ENCODE measurements at regions not wholly inside any gene's neighbourhood (a gene's known extent, or its start where the extent isn't known, plus 50 kb on each side); places are given as distances from the start of the nearest gene placed in this dataset.

- H3K9ac ChIP-seq (ENCODE audit: low read length), result no peak overlapping the region
These were observed 90.6 kb upstream of the EFEMP1 start for GRCh38 chr2:56014046-56014730.

GRCh38 chr2:56015711-56016115, 92.1 kb upstream of the EFEMP1 start:
- H2AFZ ChIP-seq (ENCODE audit: insufficient read depth, low read depth, low read length, poor library complexity, severe bottlenecking), result no peak overlapping the region
- H3K4me3 ChIP-seq (ENCODE audit: control extremely low read depth in 1 of 5, extremely low read depth in 1 of 5, insufficient read depth in 1 of 5, low read depth in 2 of 5, low read length in 4 of 5), result no peak overlapping the region
- ATAC-seq (ENCODE audit: low read depth) (no peak), DNase-seq (no peak)
- no peaks in the 10 kb centered on the region for H3K79me2 ChIP-seq (ENCODE audit: control insufficient read depth, insufficient read depth, low read length)
- no peak for TF ChIP-seq EZH2 (IDR thresholded peaks at IDR 0.05; ENCODE audit: borderline replicate concordance, insufficient read depth, low read depth, low read length, poor library complexity, severe bottlenecking)
- no peak for TF ChIP-seq CTCF (IDR thresholded peaks at IDR 0.05)
- H3K9me3 Mint-ChIP-seq (ENCODE audit: insufficient read depth), result no peaks in the 10 kb centered on the region
- H3K4me1 ChIP-seq (ENCODE audit: control insufficient read depth in 2 of 2, insufficient read depth in 2 of 2, low read length in 2 of 2), result no peaks in the 10 kb centered on the region
- no peaks in the 10 kb centered on the region for H3K36me3 ChIP-seq (replicated peaks in 1 of 2; ENCODE audit: control extremely low read depth in 1 of 2, control insufficient read depth in 1 of 2, extremely low read depth in 1 of 2, insufficient read depth in 2 of 2, low read length in 1 of 2)
- POLR2A ChIA-PET, result no interaction called here
- no peaks in the 10 kb centered on the region for H3K9me3 ChIP-seq (ENCODE audit: control extremely low read depth in 1 of 3, control insufficient read depth in 2 of 3, insufficient read depth in 1 of 3, low read length in 2 of 3)
- CTCF ChIA-PET, result no interaction called here
- H3K9ac ChIP-seq (ENCODE audit: low read length), result no peak overlapping the region
- H3K27me3 ChIP-seq (replicated peaks in 1 of 4; ENCODE audit: control extremely low read depth in 1 of 4, control insufficient read depth in 3 of 4, insufficient read depth in 4 of 4, low read length in 3 of 4), result no peaks in the 10 kb centered on the region
- no peak overlapping the region for H3K27ac Mint-ChIP-seq
- no peaks in the 10 kb centered on the region for H4K20me1 ChIP-seq (ENCODE audit: control insufficient read depth, insufficient read depth, low read length, poor library complexity, severe bottlenecking)
- H3K27me3 Mint-ChIP-seq, result peaks cover 7% of the 10 kb centered on the region
- H3K4me2 ChIP-seq (replicated peaks; ENCODE audit: low read depth, low read length, poor library complexity, severe bottlenecking), result no peak overlapping the region
- peaks cover 7% of the 10 kb centered on the region for H3K4me1 Mint-ChIP-seq
- H3K27ac ChIP-seq (ENCODE audit: low read length in 2 of 2), result no peak overlapping the region
- H3K4me3 Mint-ChIP-seq, result no peak overlapping the region
- 50% methylated on average over 2 of the region's 4 CpGs for WGBS (ENCODE audit: insufficient coverage)
- intact Hi-C loops (cut with micrococcal nuclease), result no loop called here

More at GRCh38 chr2:56014046-56014730, 90.6 kb upstream of the EFEMP1 start:
- no peaks in the 10 kb centered on the region for H4K20me1 ChIP-seq (ENCODE audit: control insufficient read depth, insufficient read depth, low read length, poor library complexity, severe bottlenecking)
- Mint-ChIP-seq H3K4me3 (no peak overlapping the region), H3K27ac (no peak overlapping the region), H3K4me1 (peaks cover 7% of the 10 kb centered on the region), H3K9me3 (ENCODE audit: insufficient read depth) (no peaks in the 10 kb centered on the region), H3K27me3 (peaks cover 7% of the 10 kb centered on the region)
- H3K36me3 ChIP-seq (replicated peaks in 1 of 2; ENCODE audit: control extremely low read depth in 1 of 2, control insufficient read depth in 1 of 2, extremely low read depth in 1 of 2, insufficient read depth in 2 of 2, low read length in 1 of 2), result no peaks in the 10 kb centered on the region
- no peak overlapping the region for H3K4me3 ChIP-seq (ENCODE audit: control extremely low read depth in 1 of 5, extremely low read depth in 1 of 5, insufficient read depth in 1 of 5, low read depth in 2 of 5, low read length in 4 of 5)
- no peak overlapping the region for H2AFZ ChIP-seq (ENCODE audit: insufficient read depth, low read depth, low read length, poor library complexity, severe bottlenecking)
- ChIA-PET POLR2A (no interaction called here), CTCF (no interaction called here)
- ATAC-seq (ENCODE audit: low read depth) (no peak), DNase-seq (no peak)
- H3K27ac ChIP-seq (ENCODE audit: low read length in 2 of 2), result no peak overlapping the region
- TF ChIP-seq CTCF (IDR thresholded peaks at IDR 0.05), result no peak
- no peak for TF ChIP-seq EZH2 (IDR thresholded peaks at IDR 0.05; ENCODE audit: borderline replicate concordance, insufficient read depth, low read depth, low read length, poor library complexity, severe bottlenecking)
- intact Hi-C loops (cut with micrococcal nuclease), result no loop called here
- no peaks in the 10 kb centered on the region for H3K9me3 ChIP-seq (ENCODE audit: control extremely low read depth in 1 of 3, control insufficient read depth in 2 of 3, insufficient read depth in 1 of 3, low read length in 2 of 3)
- H3K79me2 ChIP-seq (ENCODE audit: control insufficient read depth, insufficient read depth, low read length), result no peaks in the 10 kb centered on the region
- no peak overlapping the region for H3K4me2 ChIP-seq (replicated peaks; ENCODE audit: low read depth, low read length, poor library complexity, severe bottlenecking)
- WGBS (ENCODE audit: insufficient coverage), result no CpG with 5 or more reads among the region's 8 CpGs
- H3K4me1 ChIP-seq (ENCODE audit: control insufficient read depth in 2 of 2, insufficient read depth in 2 of 2, low read length in 2 of 2), result no peaks in the 10 kb centered on the region
- no peaks in the 10 kb centered on the region for H3K27me3 ChIP-seq (replicated peaks in 1 of 4; ENCODE audit: control extremely low read depth in 1 of 4, control insufficient read depth in 3 of 4, insufficient read depth in 4 of 4, low read length in 3 of 4)

Data from B cell (primary cell).